K562 (cell line): ENCODE measurements at regions not wholly inside any gene's neighbourhood (a gene's known extent, or its start where the extent isn't known, plus 50 kb on each side); places are given as distances from the start of the nearest gene placed in this dataset.

Source experiments
- POLR2A ChIP-seq: fragments of 450-650 bp; conservative IDR thresholded peaks from 2 replicates; pipeline ENCODE4 v1.6.1; 2016
- TCF7 ChIP-seq: sonication (generic); IDR thresholded peaks from 2 replicates; pipeline ENCODE4 v1.6.1; 2016; ENCODE audit warnings: antibody characterized with exemption, borderline replicate concordance
- TEAD4 ChIP-seq, 2 experiments: sonication (generic) in 1 of 2; formaldehyde crosslinking in 1 of 2; IDR thresholded peaks; 2 replicates each; pipeline versions ENCODE4 v1.6.1 to v1.8.0; 2012 to 2022; ENCODE audit warnings: borderline replicate concordance in 1 of 2, inconsistent platforms in 1 of 2, low read length in 1 of 2, mild to moderate bottlenecking in 1 of 2, missing genetic modification reagents in 1 of 2
- XRCC5 ChIP-seq: fragments of 200-400 bp; formaldehyde crosslinking; IDR thresholded peaks from 2 replicates; pipeline ENCODE4 v1.6.1; 2017; ENCODE audit warnings: low read depth, mild to moderate bottlenecking, low read length
- TF ChIP-seq, protein P1 (sequence below): fragments of 450-650 bp; IDR thresholded peaks from 2 replicates; pipeline ENCODE4 v1.6.1; 2016; ENCODE audit warnings: antibody characterized with exemption
- TF ChIP-seq, protein P2 (sequence below): sonication (generic); formaldehyde crosslinking; IDR thresholded peaks from 2 replicates; pipeline ENCODE4 v1.8.0; 2022; ENCODE audit warnings: mild to moderate bottlenecking, missing genetic modification reagents
- TF ChIP-seq, protein P3 (sequence below), 3 experiments: IDR thresholded peaks in 2 of 3; conservative IDR thresholded peaks in 1 of 3; 2 replicates each; pipeline ENCODE4 v1.5.1; 2011 to 2012; ENCODE audit warnings: low read length in 3 of 3, mild to moderate bottlenecking in 3 of 3, control low read depth in 2 of 3, improper control_type of control experiment in 1 of 3, inconsistent platforms in 1 of 3, low read depth in 1 of 3, mixed read lengths in 1 of 3, moderate library complexity in 1 of 3; ENCODE audit not compliant: insufficient read depth in 2 of 3
- TF ChIP-seq, protein P4 (sequence below): IDR thresholded peaks from 2 replicates; pipeline ENCODE4 v1.6.1; 2011; ENCODE audit not compliant: insufficient read length; ENCODE audit errors: extremely low read depth

DNA sequence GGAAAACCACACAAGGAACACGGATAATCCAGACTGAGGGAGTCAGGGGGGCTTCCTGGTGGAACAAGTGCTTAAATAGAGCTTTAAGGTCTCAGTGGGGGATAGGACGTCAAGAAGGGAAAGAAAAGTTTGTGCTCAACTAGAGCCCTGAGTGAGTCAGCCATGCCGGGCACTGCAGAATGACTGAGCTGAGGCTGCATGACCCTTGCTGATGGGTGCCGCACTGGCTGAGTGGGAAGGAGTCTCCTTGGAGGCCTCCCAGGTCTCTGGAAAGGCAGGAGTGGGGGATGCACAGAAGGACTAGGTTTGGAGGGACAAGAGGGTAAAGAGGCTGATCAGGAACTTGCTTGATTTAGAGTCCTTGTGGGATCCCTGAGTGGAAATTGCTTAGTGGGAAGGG lies 150.3 kb downstream of the RPLP1 start:
- TF ChIP-seq XRCC5, result no peak
- TF ChIP-seq, protein P1, sequence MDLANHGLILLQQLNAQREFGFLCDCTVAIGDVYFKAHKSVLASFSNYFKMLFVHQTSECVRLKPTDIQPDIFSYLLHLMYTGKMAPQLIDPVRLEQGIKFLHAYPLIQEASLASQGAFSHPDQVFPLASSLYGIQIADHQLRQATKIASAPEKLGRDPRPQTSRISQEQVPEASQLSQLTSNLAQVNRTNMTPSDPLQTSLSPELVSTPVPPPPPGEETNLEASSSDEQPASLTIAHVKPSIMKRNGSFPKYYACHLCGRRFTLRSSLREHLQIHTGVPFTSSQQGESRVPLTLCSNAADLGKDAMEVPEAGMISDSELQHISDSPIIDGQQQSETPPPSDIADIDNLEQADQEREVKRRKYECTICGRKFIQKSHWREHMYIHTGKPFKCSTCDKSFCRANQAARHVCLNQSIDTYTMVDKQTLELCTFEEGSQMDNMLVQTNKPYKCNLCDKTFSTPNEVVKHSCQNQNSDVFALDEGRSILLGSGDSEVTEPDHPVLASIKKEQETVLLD, result no peak
- TF ChIP-seq, protein P2, sequence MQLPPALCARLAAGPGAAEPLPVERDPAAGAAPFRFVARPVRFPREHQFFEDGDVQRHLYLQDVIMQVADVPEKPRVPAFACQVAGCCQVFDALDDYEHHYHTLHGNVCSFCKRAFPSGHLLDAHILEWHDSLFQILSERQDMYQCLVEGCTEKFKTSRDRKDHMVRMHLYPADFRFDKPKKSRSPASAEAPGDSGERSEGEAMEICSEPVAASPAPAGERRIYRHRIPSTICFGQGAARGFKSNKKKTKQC (CRISPR knock-in tag), result no peak
- TF ChIP-seq TCF7, result no peak
- TF ChIP-seq, protein P3, sequence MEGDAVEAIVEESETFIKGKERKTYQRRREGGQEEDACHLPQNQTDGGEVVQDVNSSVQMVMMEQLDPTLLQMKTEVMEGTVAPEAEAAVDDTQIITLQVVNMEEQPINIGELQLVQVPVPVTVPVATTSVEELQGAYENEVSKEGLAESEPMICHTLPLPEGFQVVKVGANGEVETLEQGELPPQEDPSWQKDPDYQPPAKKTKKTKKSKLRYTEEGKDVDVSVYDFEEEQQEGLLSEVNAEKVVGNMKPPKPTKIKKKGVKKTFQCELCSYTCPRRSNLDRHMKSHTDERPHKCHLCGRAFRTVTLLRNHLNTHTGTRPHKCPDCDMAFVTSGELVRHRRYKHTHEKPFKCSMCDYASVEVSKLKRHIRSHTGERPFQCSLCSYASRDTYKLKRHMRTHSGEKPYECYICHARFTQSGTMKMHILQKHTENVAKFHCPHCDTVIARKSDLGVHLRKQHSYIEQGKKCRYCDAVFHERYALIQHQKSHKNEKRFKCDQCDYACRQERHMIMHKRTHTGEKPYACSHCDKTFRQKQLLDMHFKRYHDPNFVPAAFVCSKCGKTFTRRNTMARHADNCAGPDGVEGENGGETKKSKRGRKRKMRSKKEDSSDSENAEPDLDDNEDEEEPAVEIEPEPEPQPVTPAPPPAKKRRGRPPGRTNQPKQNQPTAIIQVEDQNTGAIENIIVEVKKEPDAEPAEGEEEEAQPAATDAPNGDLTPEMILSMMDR (IDR thresholded peaks at IDR 0.05 in 2 of 3, conservative IDR thresholded peaks at IDR 0.05 in 1 of 3; ENCODE audit: insufficient read depth in 2 of 3, low read depth in 1 of 3, low read length in 3 of 3), result no peak
- no peak for TF ChIP-seq TEAD4 (IDR thresholded peaks at IDR 0.05; ENCODE audit: low read length)
- no peak for TF ChIP-seq TEAD4 (CRISPR knock-in tag; IDR thresholded peaks at IDR 0.05; ENCODE audit: borderline replicate concordance)
- TF ChIP-seq POLR2A, result no peak
- TF ChIP-seq, protein P4, sequence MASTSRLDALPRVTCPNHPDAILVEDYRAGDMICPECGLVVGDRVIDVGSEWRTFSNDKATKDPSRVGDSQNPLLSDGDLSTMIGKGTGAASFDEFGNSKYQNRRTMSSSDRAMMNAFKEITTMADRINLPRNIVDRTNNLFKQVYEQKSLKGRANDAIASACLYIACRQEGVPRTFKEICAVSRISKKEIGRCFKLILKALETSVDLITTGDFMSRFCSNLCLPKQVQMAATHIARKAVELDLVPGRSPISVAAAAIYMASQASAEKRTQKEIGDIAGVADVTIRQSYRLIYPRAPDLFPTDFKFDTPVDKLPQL, result no peak
